HCT116 (cell line): ENCODE measurements at regions not wholly inside any gene's neighbourhood (a gene's known extent, or its start where the extent isn't known, plus 50 kb on each side); places are given as distances from the start of the nearest gene placed in this dataset.

ENCODE experiments used
- ATAC-seq: fragments of 200-7000 bp; cut with Tn5 transposase; 2 replicates; pipeline ENCODE4 v1.9.1; 2020; ENCODE audit warnings: mild to moderate bottlenecking, moderate library complexity
- BruUV-seq: library from RNA; stranded (reverse); fragments of 400-500 nt; replicated peaks from 2 replicates; lab custom pipeline; 2021; lab: Mats Ljungman, UMichigan
- CTCF ChIA-PET: fragments of 300-600 bp; sonication (Branson Sonifier 250); formaldehyde crosslinking; loops from one replicate; lab custom pipeline; 2021; ENCODE audit warnings: antibody characterized with exemption; lab: Charles Lee
- POLR2A ChIA-PET: fragments of 300-600, 350-600 bp; sonication (Branson Sonifier 250); formaldehyde crosslinking; loops from one replicate; lab custom pipeline; 2021; ENCODE audit warnings: antibody characterized with exemption; lab: Charles Lee
- RAD21 ChIA-PET, 2 experiments: fragments of 300-600 bp; sonication (Branson Sonifier 250); formaldehyde crosslinking; loops; one replicate each; lab custom pipeline; 2023; ENCODE audit warnings: low total read pairs in 2 of 2; ENCODE audit not compliant: uncharacterized antibody in 2 of 2, unreplicated experiment in 2 of 2, low non-redundant PET in 1 of 2; lab: Charles Lee
- DNase-seq: peaks from one replicate; pipeline ENCODE4 v3.0.0-alpha.2; 2010; ENCODE audit warnings: low read depth, low spot score
- H2AFZ ChIP-seq: fragments of 200-600 bp; shearing (Covaris generic), sonication (generic); 2 replicates; pipeline ENCODE4 v1.6.1; 2017; ENCODE audit warnings: low read depth, mixed run types, mixed read lengths, antibody characterized with exemption, low read length; ENCODE audit not compliant: poor library complexity, severe bottlenecking
- H3K27ac ChIP-seq: 2 replicates; pipeline ENCODE4 v1.5.1; 2012; ENCODE audit warnings: low read depth, low read length
- H3K27me3 ChIP-seq: fragments of 200-600 bp; sonication (generic); 2 replicates; pipeline ENCODE4 v1.6.1; 2016; ENCODE audit warnings: mixed run types, low read length, mixed read lengths; ENCODE audit not compliant: insufficient read depth
- H3K36me3 ChIP-seq, 2 experiments: fragments of 200-500 bp in 1 of 2; fragments of 200-600 bp in 1 of 2; sonication (Bioruptor generic) in 1 of 2; sonication (generic) in 1 of 2; 2 replicates each; pipeline versions ENCODE4 v1.5.1 to v1.6.1; 2014 to 2016; ENCODE audit warnings: low read length in 2 of 2, inconsistent platforms in 1 of 2, mixed read lengths in 1 of 2, mixed run types in 1 of 2; ENCODE audit not compliant: insufficient read depth in 2 of 2, control insufficient read depth in 1 of 2
- H3K4me1 ChIP-seq, 2 experiments: fragments of 200-600 bp in 1 of 2; sonication (generic) in 1 of 2; 2 replicates each; pipeline versions ENCODE4 v1.5.1 to v1.6.1; 2012 to 2017; ENCODE audit warnings: low read length in 2 of 2, inconsistent platforms in 1 of 2, mild to moderate bottlenecking in 1 of 2, mixed read lengths in 1 of 2, mixed run types in 1 of 2, moderate library complexity in 1 of 2; ENCODE audit not compliant: insufficient read depth in 2 of 2, control insufficient read depth in 1 of 2
- H3K4me2 ChIP-seq: fragments of 200-600 bp; sonication (generic); 2 replicates; pipeline ENCODE4 v1.6.1; 2017; ENCODE audit warnings: mixed run types, low read length, mixed read lengths
- H3K4me3 ChIP-seq, 2 experiments: fragments of 200-600 bp in 1 of 2; sonication (generic) in 1 of 2; replicated peaks in 1 of 2; 2 replicates each; pipeline ENCODE4 v1.5.1; 2011 to 2016; ENCODE audit warnings: low read length in 2 of 2, control low read depth in 1 of 2, low read depth in 1 of 2, mild to moderate bottlenecking in 1 of 2, mixed read lengths in 1 of 2, mixed run types in 1 of 2
- H3K79me2 ChIP-seq: fragments of 200-600 bp; sonication (generic); 2 replicates; pipeline ENCODE4 v1.6.1; 2017; ENCODE audit warnings: mild to moderate bottlenecking, mixed run types, low read length, moderate library complexity, mixed read lengths; ENCODE audit not compliant: insufficient read depth
- H3K9ac ChIP-seq: fragments of 200-600 bp; sonication (generic); 2 replicates; pipeline ENCODE4 v1.6.1; 2016; ENCODE audit warnings: low read length, mixed read lengths
- H3K9me2 ChIP-seq: fragments of 200-600 bp; sonication (generic), shearing (Covaris generic); 2 replicates; pipeline ENCODE4 v1.6.1; 2017; ENCODE audit warnings: mixed run types, mild to moderate bottlenecking, moderate library complexity; ENCODE audit not compliant: insufficient read depth
- H3K9me3 ChIP-seq, 2 experiments: fragments of 200-500 bp in 1 of 2; fragments of 200-600 bp in 1 of 2; sonication (Bioruptor generic) in 1 of 2; sonication (generic) in 1 of 2; 2 replicates each; pipeline ENCODE4 v1.6.1; 2014 to 2017; ENCODE audit warnings: low read length in 2 of 2, mixed read lengths in 2 of 2, inconsistent platforms in 1 of 2, low read depth in 1 of 2, mild to moderate bottlenecking in 1 of 2, mixed run types in 1 of 2, moderate library complexity in 1 of 2; ENCODE audit not compliant: control insufficient read depth in 1 of 2, insufficient read depth in 1 of 2
- H4K20me1 ChIP-seq: fragments of 200-600 bp; sonication (generic), shearing (Covaris generic); 2 replicates; pipeline ENCODE4 v1.6.1; 2017; ENCODE audit warnings: mixed run types, mild to moderate bottlenecking, moderate library complexity; ENCODE audit not compliant: insufficient read depth
- CBX3 ChIP-seq: IDR thresholded peaks from 2 replicates; pipeline ENCODE4 v1.6.1; 2012; ENCODE audit warnings: low read depth
- CEBPB ChIP-seq: IDR thresholded peaks from 2 replicates; pipeline ENCODE4 v1.6.1; 2012; ENCODE audit warnings: low read depth
- EGR1 ChIP-seq: IDR thresholded peaks from 2 replicates; pipeline ENCODE4 v1.6.1; 2012; ENCODE audit warnings: low read depth
- ELF1 ChIP-seq: IDR thresholded peaks from 2 replicates; pipeline ENCODE4 v1.6.1; 2012; ENCODE audit warnings: low read depth, borderline replicate concordance
- EZH2 ChIP-seq: fragments of 200-600 bp; sonication (generic); IDR thresholded peaks from 2 replicates; pipeline ENCODE4 v1.6.1; 2017; ENCODE audit warnings: antibody characterized with exemption, mixed run types
- FOSL1 ChIP-seq: IDR thresholded peaks from 2 replicates; pipeline ENCODE4 v1.6.1; 2012; ENCODE audit warnings: low read depth
- JUND ChIP-seq: IDR thresholded peaks from 2 replicates; pipeline ENCODE4 v1.6.1; 2012
- POLR2A ChIP-seq: IDR thresholded peaks from 2 replicates; pipeline ENCODE4 v1.7.0; 2011; ENCODE audit warnings: borderline replicate concordance; ENCODE audit not compliant: insufficient read depth, insufficient read length; ENCODE audit errors: extremely low read depth
- POLR2AphosphoS5 ChIP-seq: IDR thresholded peaks from 2 replicates; pipeline ENCODE4 v1.6.1; 2011; ENCODE audit warnings: mild to moderate bottlenecking, low read depth, low read length, moderate library complexity
- SIN3A ChIP-seq: IDR thresholded peaks from 2 replicates; pipeline ENCODE4 v1.6.1; 2012; ENCODE audit warnings: low read depth
- SP1 ChIP-seq: IDR thresholded peaks from 2 replicates; pipeline ENCODE4 v1.6.1; 2012; ENCODE audit warnings: low read depth
- SRF ChIP-seq: IDR thresholded peaks from 2 replicates; pipeline ENCODE4 v1.6.1; 2012; ENCODE audit warnings: low read depth
- TCF7L2 ChIP-seq: IDR thresholded peaks from 2 replicates; pipeline ENCODE4 v1.7.0; 2011; ENCODE audit warnings: borderline replicate concordance, inconsistent platforms; ENCODE audit not compliant: insufficient read depth, insufficient read length; ENCODE audit errors: extremely low read depth
- YY1 ChIP-seq: IDR thresholded peaks from 2 replicates; pipeline ENCODE4 v1.6.1; 2011; ENCODE audit warnings: low read length, low read depth, moderate library complexity, mild to moderate bottlenecking; ENCODE audit not compliant: insufficient replicate concordance; ENCODE audit errors: extremely low read depth
- ZFX ChIP-seq: fragments of 450-650 bp; IDR thresholded peaks from 2 replicates; pipeline ENCODE4 v1.6.1; 2017
- ZNF274 ChIP-seq: fragments of 200-500 bp; sonication (Bioruptor generic); IDR thresholded peaks from 2 replicates; pipeline ENCODE4 v1.6.1; 2014; ENCODE audit warnings: mild to moderate bottlenecking, low read depth, low read length, inconsistent platforms
- intact Hi-C: fragments of 100-400 bp; cut with micrococcal nuclease; formaldehyde crosslinking; loops from 2 replicates; pipeline ENCODE4 v1.10.0; 2022
- TF ChIP-seq, protein P1 (sequence below): IDR thresholded peaks from 2 replicates; pipeline ENCODE4 v1.6.1; 2011; ENCODE audit warnings: mild to moderate bottlenecking, low read length, moderate library complexity; ENCODE audit not compliant: insufficient replicate concordance; ENCODE audit errors: extremely low read depth
- TF ChIP-seq, protein P2 (sequence below), 3 experiments: fragments of 200-600 bp in 1 of 3; sonication (generic) in 1 of 3; IDR thresholded peaks in 2 of 3; conservative IDR thresholded peaks in 1 of 3; 2 replicates each; pipeline ENCODE4 v1.5.1; 2012 to 2017; ENCODE audit warnings: low read depth in 2 of 3, low read length in 2 of 3, antibody characterized with exemption in 1 of 3, borderline replicate concordance in 1 of 3, control low read depth in 1 of 3, mild to moderate bottlenecking in 1 of 3, mixed read lengths in 1 of 3, mixed run types in 1 of 3, moderate library complexity in 1 of 3; ENCODE audit not compliant: insufficient read depth in 1 of 3

DNA sequence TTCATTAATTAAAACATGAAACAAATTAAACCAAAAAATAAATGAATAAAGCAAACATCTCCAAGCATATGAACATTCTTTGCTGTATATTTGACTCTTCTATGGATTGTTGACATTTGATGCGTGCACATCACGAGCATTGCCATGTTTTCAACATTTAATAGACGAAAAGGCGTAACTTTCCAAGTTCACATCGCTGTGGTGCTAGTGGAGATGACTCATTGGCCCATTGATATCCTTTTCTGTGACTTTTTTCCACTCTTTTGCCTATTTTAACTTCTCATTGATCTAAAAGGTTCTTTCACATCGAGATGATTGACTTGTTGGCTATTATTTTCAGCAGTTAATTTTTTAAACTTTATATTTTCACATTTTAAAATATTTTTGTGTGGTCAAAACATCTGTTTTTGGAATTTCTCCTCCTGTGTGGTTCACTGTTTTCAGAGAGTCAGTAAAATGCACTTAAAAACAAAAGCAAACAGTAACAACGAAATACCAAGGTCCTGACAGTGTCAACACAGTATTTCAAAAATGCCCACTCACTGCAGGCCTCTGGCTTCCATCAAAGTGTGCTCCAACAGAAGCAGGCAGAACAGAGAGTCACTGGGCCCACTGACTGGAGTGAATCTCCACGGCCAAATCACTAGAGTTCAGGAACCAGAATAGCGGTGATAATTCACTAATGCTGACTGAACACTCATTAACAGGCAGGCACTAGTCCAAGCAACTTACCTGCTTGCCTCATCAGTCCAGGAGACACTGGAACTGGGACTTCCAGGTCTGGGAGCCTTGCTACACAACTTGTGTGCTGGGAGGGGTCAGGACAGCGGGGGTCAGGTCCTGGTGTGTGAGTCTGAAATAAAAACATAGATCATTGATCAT, 372.2 kb upstream of the SMIM21 start:
- no peaks in the 10 kb centered on the region for H3K36me3 ChIP-seq
- H2AFZ ChIP-seq: no peak overlapping the region
- no peak overlapping the region for H3K4me3 ChIP-seq
- H3K9me2 ChIP-seq: no peaks in the 10 kb centered on the region
- H3K27me3 ChIP-seq: no peaks in the 10 kb centered on the region
- ChIA-PET POLR2A (no interaction called here), RAD21 (no interaction called here), CTCF (no interaction called here)
- BruUV-seq: no TSS peak
- DNase-seq (no peak), ATAC-seq (no peak)
- no peak overlapping the region for H3K27ac ChIP-seq
- H3K9ac ChIP-seq: no peak overlapping the region
- intact Hi-C loops: no loop called here
- no peaks in the 10 kb centered on the region for H3K4me1 ChIP-seq
- H3K4me2 ChIP-seq: no peak overlapping the region
- no peaks in the 10 kb centered on the region for H3K9me3 ChIP-seq
- no peaks in the 10 kb centered on the region for H4K20me1 ChIP-seq
- H3K79me2 ChIP-seq: no peaks in the 10 kb centered on the region
- TF ChIP-seq, protein P1, sequence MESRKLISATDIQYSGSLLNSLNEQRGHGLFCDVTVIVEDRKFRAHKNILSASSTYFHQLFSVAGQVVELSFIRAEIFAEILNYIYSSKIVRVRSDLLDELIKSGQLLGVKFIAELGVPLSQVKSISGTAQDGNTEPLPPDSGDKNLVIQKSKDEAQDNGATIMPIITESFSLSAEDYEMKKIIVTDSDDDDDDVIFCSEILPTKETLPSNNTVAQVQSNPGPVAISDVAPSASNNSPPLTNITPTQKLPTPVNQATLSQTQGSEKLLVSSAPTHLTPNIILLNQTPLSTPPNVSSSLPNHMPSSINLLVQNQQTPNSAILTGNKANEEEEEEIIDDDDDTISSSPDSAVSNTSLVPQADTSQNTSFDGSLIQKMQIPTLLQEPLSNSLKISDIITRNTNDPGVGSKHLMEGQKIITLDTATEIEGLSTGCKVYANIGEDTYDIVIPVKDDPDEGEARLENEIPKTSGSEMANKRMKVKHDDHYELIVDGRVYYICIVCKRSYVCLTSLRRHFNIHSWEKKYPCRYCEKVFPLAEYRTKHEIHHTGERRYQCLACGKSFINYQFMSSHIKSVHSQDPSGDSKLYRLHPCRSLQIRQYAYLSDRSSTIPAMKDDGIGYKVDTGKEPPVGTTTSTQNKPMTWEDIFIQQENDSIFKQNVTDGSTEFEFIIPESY: no peak
- no peak for TF ChIP-seq SP1
- TF ChIP-seq ZFX: no peak
- no peak for TF ChIP-seq SRF
- TF ChIP-seq JUND: no peak
- no peak for TF ChIP-seq EZH2
- no peak for TF ChIP-seq CEBPB
- no peak for TF ChIP-seq POLR2AphosphoS5
- no peak for TF ChIP-seq TCF7L2
- no peak for TF ChIP-seq CBX3
- TF ChIP-seq ZNF274: no peak
- TF ChIP-seq YY1: no peak
- no peak for TF ChIP-seq SIN3A
- TF ChIP-seq, protein P2, sequence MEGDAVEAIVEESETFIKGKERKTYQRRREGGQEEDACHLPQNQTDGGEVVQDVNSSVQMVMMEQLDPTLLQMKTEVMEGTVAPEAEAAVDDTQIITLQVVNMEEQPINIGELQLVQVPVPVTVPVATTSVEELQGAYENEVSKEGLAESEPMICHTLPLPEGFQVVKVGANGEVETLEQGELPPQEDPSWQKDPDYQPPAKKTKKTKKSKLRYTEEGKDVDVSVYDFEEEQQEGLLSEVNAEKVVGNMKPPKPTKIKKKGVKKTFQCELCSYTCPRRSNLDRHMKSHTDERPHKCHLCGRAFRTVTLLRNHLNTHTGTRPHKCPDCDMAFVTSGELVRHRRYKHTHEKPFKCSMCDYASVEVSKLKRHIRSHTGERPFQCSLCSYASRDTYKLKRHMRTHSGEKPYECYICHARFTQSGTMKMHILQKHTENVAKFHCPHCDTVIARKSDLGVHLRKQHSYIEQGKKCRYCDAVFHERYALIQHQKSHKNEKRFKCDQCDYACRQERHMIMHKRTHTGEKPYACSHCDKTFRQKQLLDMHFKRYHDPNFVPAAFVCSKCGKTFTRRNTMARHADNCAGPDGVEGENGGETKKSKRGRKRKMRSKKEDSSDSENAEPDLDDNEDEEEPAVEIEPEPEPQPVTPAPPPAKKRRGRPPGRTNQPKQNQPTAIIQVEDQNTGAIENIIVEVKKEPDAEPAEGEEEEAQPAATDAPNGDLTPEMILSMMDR (IDR thresholded peaks at IDR 0.05 in 2 of 3, conservative IDR thresholded peaks at IDR 0.05 in 1 of 3; ENCODE audit: borderline replicate concordance in 1 of 3, insufficient read depth in 1 of 3, low read depth in 2 of 3, low read length in 2 of 3): no peak
- no peak for TF ChIP-seq ELF1
- no peak for TF ChIP-seq EGR1
- TF ChIP-seq FOSL1: no peak
- no peak for TF ChIP-seq POLR2A
